ENCODE measurements at regions not wholly inside any gene's neighbourhood (a gene's known extent, or its start where the extent isn't known, plus 50 kb on each side); places are given as distances from the start of the nearest gene placed in this dataset.

DNA sequence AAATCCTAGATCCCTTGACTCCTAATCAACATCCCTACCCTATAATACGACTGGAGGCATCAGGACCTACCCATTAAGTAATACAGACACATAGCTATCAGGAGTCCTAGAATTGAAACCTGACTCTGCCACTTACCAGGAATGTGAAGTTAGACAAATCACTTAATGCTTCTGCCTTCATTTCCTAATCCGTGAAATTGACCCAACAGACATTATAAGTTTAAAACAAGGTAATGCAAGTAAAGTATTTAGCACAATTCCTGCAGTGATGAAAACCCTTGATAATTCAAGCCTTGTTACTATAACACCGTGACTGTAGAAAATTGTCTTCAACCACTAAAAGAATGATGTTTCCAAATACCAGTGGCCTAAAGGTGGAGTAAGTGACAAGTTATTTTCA lies 150.2 kb downstream of the KCNJ2 start:
- H3K27ac ChIP-seq (ENCODE audit: low read length), result no peak overlapping the region
- in situ Hi-C loops (cut with HindIII; ENCODE audit: low pct_unique_long_range_greater_than_20kb, low sequenced_read_pairs) (no loop called here), intact Hi-C loops (cut with micrococcal nuclease; ENCODE audit: unreplicated experiment) (no loop called here)
- H3K4me1 ChIP-seq (ENCODE audit: control insufficient read depth, insufficient read depth, low read length), result no peaks in the 10 kb centered on the region
- DNase-seq (ENCODE audit: low read depth, low spot score) (no peak), ATAC-seq (no peak)
- no peaks in the 10 kb centered on the region for H3K9me3 ChIP-seq (ENCODE audit: control insufficient read depth, insufficient read depth, low read depth, low read length)
- POLR2A ChIA-PET, result no interaction called here
- CTCF ChIA-PET, result no interaction called here
- H3K27me3 ChIP-seq (ENCODE audit: control insufficient read depth, insufficient read depth, low read length), result no peaks in the 10 kb centered on the region
- no TSS peak for BruUV-seq (replicated peaks)
- no peak overlapping the region for H3K4me3 ChIP-seq (ENCODE audit: low read depth in 2 of 2, low read length in 2 of 2)
- no peak for TF ChIP-seq POLR2AphosphoS5 (IDR thresholded peaks at IDR 0.05; ENCODE audit: low read depth, low read length)
- H3K36me3 ChIP-seq (ENCODE audit: control insufficient read depth, insufficient read depth, low read length), result no peaks in the 10 kb centered on the region

DNA sequence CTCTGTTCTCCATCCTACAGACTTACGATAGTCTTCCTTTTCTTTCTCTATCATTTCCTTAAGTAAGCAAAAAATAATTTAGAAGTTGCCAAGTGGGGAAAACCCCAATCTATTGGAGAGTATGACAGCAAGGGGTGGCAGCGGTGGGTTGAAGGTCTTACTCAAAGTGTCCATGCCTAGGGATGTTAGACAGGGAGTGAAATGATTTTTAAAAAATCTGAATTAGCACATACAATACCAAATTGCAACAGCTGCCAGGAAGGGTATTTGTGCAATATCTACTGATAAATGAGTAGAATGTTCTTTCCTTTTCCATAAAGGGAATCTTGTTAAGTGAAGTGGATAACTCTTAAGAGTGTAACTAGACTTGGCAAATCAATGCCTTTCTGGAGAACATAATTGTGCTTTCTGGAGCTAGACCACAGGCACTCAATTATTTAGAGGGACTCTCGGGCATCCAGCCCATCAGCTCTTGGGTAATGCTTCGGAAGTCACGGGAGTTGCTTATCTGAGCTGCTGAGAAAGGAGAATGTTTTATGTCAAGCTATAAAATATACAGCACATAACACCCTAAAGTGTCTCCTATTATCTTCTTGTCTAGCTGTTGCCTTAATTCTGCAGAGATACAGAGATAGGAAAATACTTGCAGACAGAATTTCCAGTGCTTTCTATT lies 151.5 kb downstream of the KCNJ2 start:
- CTCF ChIA-PET, result no interaction called here
- H3K9me3 ChIP-seq (ENCODE audit: control insufficient read depth, insufficient read depth, low read depth, low read length), result no peaks in the 10 kb centered on the region
- H3K27me3 ChIP-seq (ENCODE audit: control insufficient read depth, insufficient read depth, low read length), result no peaks in the 10 kb centered on the region
- intact Hi-C loops (cut with micrococcal nuclease; ENCODE audit: unreplicated experiment), result no loop called here
- no peaks in the 10 kb centered on the region for H3K4me1 ChIP-seq (ENCODE audit: control insufficient read depth, insufficient read depth, low read length)
- no peak for ATAC-seq
- TF ChIP-seq SIN3A (IDR thresholded peaks at IDR 0.05; ENCODE audit: borderline replicate concordance, insufficient read depth, low read depth, low read length), result no peak
- TF ChIP-seq, protein P1, sequence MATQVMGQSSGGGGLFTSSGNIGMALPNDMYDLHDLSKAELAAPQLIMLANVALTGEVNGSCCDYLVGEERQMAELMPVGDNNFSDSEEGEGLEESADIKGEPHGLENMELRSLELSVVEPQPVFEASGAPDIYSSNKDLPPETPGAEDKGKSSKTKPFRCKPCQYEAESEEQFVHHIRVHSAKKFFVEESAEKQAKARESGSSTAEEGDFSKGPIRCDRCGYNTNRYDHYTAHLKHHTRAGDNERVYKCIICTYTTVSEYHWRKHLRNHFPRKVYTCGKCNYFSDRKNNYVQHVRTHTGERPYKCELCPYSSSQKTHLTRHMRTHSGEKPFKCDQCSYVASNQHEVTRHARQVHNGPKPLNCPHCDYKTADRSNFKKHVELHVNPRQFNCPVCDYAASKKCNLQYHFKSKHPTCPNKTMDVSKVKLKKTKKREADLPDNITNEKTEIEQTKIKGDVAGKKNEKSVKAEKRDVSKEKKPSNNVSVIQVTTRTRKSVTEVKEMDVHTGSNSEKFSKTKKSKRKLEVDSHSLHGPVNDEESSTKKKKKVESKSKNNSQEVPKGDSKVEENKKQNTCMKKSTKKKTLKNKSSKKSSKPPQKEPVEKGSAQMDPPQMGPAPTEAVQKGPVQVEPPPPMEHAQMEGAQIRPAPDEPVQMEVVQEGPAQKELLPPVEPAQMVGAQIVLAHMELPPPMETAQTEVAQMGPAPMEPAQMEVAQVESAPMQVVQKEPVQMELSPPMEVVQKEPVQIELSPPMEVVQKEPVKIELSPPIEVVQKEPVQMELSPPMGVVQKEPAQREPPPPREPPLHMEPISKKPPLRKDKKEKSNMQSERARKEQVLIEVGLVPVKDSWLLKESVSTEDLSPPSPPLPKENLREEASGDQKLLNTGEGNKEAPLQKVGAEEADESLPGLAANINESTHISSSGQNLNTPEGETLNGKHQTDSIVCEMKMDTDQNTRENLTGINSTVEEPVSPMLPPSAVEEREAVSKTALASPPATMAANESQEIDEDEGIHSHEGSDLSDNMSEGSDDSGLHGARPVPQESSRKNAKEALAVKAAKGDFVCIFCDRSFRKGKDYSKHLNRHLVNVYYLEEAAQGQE (IDR thresholded peaks at IDR 0.05; ENCODE audit: insufficient read depth in 1 of 2, low read depth in 2 of 2, low read length in 1 of 2), result no peak
- no peak for TF ChIP-seq POLR2AphosphoS5 (IDR thresholded peaks at IDR 0.05; ENCODE audit: low read depth, low read length)
- TF ChIP-seq, protein P2, sequence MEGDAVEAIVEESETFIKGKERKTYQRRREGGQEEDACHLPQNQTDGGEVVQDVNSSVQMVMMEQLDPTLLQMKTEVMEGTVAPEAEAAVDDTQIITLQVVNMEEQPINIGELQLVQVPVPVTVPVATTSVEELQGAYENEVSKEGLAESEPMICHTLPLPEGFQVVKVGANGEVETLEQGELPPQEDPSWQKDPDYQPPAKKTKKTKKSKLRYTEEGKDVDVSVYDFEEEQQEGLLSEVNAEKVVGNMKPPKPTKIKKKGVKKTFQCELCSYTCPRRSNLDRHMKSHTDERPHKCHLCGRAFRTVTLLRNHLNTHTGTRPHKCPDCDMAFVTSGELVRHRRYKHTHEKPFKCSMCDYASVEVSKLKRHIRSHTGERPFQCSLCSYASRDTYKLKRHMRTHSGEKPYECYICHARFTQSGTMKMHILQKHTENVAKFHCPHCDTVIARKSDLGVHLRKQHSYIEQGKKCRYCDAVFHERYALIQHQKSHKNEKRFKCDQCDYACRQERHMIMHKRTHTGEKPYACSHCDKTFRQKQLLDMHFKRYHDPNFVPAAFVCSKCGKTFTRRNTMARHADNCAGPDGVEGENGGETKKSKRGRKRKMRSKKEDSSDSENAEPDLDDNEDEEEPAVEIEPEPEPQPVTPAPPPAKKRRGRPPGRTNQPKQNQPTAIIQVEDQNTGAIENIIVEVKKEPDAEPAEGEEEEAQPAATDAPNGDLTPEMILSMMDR (IDR thresholded peaks at IDR 0.05), result no peak
- TF ChIP-seq TCF7L2 (IDR thresholded peaks at IDR 0.05; ENCODE audit: low read depth, low read length), result no peak
- POLR2A ChIA-PET, result no interaction called here
- BruUV-seq (replicated peaks), result no TSS peak
- H3K4me3 ChIP-seq (ENCODE audit: low read depth in 2 of 2, low read length in 2 of 2), result no peak overlapping the region
- H3K36me3 ChIP-seq (ENCODE audit: control insufficient read depth, insufficient read depth, low read length), result no peaks in the 10 kb centered on the region
- no peak overlapping the region for H3K27ac ChIP-seq (ENCODE audit: low read length)
- in situ Hi-C loops (cut with HindIII; ENCODE audit: low pct_unique_long_range_greater_than_20kb, low sequenced_read_pairs), result no loop called here
- no peak for DNase-seq (ENCODE audit: low read depth, low spot score)

DNA sequence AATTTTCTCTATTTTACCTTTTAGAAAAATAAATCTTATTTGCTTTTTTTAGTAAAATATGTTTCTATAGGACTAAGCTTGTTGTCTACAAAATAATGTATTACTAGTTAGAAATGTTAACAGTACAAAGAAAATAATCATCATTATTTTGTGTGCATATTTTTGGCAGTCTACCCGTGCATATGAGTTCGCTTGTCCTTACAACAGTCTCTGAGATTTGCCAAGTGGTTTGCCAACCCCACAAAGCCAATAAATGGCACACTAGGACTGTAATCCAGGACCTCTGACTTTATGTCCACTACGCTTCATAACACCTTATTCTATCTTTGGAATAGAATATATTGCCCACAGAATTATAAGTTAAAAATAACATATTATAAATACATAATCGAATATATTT lies 152.0 kb downstream of the KCNJ2 start:
- no peak overlapping the region for H3K4me3 ChIP-seq (ENCODE audit: low read depth in 2 of 2, low read length in 2 of 2)
- intact Hi-C loops (cut with micrococcal nuclease; ENCODE audit: unreplicated experiment), result no loop called here
- no peaks in the 10 kb centered on the region for H3K36me3 ChIP-seq (ENCODE audit: control insufficient read depth, insufficient read depth, low read length)
- H3K4me1 ChIP-seq (ENCODE audit: control insufficient read depth, insufficient read depth, low read length), result no peaks in the 10 kb centered on the region
- no peaks in the 10 kb centered on the region for H3K9me3 ChIP-seq (ENCODE audit: control insufficient read depth, insufficient read depth, low read depth, low read length)
- H3K27me3 ChIP-seq (ENCODE audit: control insufficient read depth, insufficient read depth, low read length), result no peaks in the 10 kb centered on the region
- TF ChIP-seq POLR2AphosphoS5 (IDR thresholded peaks at IDR 0.05; ENCODE audit: low read depth, low read length) (no peak), SIN3A (IDR thresholded peaks at IDR 0.05; ENCODE audit: borderline replicate concordance, insufficient read depth, low read depth, low read length) (no peak), TCF7L2 (IDR thresholded peaks at IDR 0.05; ENCODE audit: low read depth, low read length) (no peak)
- TF ChIP-seq, protein P1 (IDR thresholded peaks at IDR 0.05; ENCODE audit: insufficient read depth in 1 of 2, low read depth in 2 of 2, low read length in 1 of 2), result no peak
- TF ChIP-seq, protein P2 (IDR thresholded peaks at IDR 0.05), result no peak
- POLR2A ChIA-PET, result no interaction called here
- no peak for DNase-seq (ENCODE audit: low read depth, low spot score)
- no peak for ATAC-seq
- in situ Hi-C loops (cut with HindIII; ENCODE audit: low pct_unique_long_range_greater_than_20kb, low sequenced_read_pairs), result no loop called here
- CTCF ChIA-PET, result no interaction called here
- H3K27ac ChIP-seq (ENCODE audit: low read length), result no peak overlapping the region
- no TSS peak for BruUV-seq (replicated peaks)

Measured in Panc1 (cell line).